GM19351 (cell line): ENCODE measurements at regions not wholly inside any gene's neighbourhood (a gene's known extent, or its start where the extent isn't known, plus 50 kb on each side); places are given as distances from the start of the nearest gene placed in this dataset.
"Not testable (repeated sequence)": the region's sequence is repeated elsewhere in the genome, so short reads cannot be mapped to it uniquely, and the experiment has no call there.

ENCODE experiments used
- ATAC-seq: cut with Tn5 transposase; IDR thresholded peaks from one replicate; pipeline ENCODE4 v1.9.1; 2021; ENCODE audit warnings: mild to moderate bottlenecking, moderate library complexity; ENCODE audit not compliant: unreplicated experiment

DNA sequence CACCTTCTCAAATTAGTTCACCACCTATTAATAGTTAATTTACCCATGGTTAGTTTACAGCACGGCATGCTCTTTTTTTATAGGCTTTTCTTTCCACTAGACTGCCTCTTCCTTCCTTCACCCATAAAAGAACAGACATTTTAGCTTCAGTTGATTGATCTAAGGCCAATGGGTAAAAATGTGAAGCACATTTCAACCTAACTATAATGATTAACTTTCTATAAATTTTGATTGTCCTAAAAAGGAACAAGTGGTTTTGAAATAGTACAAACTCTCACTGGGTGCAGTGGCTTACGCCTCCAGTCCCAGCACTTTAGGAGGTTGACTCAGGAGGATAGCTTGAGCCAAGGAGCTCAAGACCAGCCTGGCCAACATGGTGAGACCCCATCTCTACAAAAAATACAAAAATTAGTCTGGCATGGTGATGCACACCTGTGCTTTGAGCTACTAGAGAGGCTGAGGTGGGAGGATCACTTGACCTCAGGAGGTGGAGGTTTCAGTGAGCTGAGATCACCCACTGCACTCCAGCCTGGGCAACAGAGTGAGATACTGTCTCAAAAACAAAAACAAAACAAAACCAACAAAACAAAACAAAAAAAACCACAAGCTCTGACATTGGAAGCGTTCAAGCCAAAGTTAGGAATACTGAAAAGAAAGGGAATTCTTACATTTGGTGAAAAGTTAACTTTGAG, 89.9 kb upstream of the FAT1 start:
- no peak for ATAC-seq

DNA sequence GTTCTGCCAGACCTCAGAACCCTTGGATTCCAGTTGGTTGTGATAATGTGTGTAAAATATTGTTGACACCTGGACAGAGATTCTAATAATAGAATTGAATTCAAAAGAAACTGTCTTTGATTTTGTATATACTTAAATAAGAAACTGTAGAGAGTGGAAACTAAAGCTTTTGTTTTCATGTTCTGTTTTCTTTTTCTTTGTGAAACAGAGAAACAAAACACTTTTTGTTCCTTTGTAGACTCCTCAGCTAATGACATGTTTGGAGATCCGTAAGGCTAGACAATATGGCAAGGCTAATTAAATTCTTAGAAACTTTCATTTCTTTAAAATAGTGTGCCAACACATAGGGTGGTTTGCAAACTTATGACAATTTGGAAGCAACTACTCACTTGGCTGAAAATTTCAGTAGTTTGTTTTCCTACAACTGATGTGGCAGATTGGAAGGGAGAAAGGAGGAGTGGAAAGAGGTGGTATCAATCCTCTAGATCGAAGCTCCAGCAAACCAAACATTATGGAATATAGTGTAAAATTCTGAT, 90.9 kb upstream of the FAT1 start:
- no peak for ATAC-seq

DNA sequence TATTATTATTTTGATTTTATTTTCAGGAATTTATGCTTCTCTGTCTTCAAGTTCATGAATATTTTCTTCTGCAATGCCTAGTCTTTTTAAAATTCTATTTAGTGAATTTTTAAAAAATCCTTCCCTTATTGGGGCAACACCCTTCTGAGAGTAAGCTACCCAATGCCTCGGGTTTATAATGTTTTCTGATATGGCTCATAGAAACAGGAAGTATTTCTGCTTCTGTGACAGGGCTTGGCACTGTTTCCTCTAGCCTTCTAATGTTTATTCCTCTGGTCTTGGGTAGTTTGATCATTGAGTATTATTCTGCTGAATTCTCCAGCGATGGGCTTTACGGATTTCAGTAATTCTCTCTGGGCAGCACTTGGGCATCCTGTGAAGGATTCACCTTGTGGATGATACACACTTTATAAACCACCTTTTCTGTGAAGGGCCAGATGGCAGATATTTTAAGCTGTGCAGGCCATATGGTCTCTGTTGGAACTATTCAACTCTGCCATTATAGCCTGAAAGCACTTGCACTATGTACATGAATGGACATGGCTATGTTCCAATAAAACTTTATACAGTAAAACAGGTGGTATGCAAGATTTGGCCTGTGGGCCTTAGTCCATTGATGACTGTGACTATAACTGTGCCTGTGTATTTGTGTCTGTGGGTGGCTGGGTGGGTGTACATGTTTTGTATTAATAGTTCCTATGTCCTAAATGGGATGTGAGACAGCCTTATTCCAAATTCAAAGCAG, 95.9 kb upstream of the FAT1 start:
- ATAC-seq: no peak

DNA sequence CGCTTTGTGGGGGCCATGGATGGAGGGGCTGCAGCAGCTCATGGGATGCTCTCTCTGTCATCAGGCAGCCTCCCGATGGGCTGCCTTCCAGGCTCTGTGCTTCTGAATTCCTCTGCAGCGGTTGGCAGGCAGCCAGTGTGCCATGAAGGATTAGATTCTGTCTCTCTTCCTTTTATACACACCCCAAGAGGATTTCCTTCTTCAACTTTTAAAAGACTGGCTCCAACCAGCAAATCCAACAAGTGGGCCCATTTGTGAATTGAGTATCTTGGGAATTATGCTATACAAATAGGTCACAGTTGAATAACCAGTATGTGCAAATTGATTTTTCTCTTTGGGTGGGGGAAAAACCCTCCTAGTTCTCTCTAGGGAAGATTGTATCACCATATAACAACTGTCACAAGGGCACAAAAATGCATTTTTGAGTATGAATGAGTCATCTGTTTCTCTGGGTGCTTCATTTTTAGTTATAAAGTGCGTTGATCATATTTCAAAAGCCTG, 96.8 kb upstream of the FAT1 start:
- no peak for ATAC-seq

DNA sequence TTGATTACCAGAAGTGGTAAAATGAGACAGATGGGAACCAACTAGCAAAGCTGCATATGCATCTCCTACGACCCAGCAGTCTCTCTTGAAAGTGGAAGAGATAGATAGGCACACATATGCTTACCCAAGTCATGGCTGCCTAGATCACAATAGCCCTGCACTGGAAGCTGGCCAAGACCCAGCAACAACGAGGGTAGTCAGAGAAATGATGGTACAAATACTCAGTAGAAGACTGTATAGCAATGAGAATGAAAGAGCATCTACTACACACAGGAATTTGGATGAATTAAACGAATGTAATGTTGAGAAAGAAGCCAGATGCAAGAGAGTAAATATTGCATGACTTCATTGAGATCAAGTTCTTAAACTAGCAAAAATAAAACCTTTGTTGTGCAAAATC, 100.3 kb upstream of the FAT1 start:
- no peak for ATAC-seq

DNA sequence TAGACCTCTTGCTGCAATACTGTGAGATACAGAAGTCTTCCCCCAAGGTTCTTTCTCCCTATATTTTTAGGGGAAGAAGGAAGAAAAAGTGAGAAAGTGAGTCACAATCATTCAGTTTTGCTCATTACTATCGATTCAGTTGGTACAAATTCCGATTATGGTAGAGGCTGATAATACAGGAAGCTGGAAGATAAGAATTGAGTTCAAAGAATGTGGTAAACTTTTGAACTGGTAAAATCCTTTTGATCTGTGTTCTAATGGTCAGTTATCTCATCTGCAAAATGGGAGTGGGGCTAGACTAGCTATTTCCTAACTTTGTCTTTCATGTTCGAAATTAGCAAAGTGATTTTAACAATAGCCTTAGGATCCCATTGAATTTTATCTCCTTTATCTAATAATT, 101.4 kb upstream of the FAT1 start:
- ATAC-seq: no peak

DNA sequence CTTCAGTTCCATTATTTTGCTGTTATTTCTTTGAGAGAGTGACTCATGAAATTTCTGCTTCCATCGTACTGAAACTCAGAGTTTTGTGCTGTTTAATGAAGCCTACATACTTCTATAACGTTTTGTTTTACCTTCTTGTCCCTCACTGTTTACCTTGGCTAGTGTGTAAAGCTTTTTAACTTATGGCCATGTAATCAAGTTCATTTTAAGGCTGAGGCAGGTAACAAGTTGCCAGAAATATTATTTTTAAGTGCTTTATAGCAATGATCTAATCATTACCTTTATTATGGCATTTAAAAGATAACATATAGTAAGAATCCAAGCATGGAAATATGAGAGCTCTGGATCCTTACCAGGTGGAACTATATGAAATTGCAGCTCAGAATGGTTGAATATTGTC, 102.3 kb upstream of the FAT1 start:
- no peak for ATAC-seq

DNA sequence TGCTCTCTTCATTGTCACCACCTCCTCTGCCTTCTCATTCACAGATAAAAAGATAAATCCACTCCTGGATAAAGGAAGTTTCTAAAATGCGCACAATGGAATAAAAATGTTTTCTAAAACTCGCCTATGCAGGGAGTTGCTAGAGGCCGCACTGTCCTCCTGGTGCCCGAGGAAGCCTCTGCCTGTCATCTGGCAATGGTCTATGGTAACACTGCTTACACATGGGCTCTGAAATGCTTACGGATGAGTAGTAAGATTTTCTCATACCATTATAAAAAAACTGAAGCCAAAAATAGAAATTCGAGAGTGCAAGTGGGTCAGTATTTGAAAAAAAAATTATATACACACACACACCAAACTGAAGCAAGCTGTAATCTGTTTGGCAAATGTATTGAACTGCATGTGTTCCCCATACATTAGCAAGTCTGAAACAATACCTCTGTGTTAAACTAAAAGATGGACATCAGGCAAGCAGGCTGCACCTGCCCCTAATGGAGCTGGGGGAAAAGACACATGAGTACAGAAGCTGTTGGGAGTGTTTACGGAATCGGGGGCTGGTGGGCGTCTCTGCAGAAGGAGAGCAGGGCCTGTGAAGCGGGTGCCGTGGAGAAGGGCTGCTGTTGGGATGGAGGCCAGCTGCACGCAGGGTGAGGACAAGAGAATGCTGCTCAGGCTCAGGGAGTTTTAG, 103.3 kb upstream of the FAT1 start:
- ATAC-seq: no peak

DNA sequence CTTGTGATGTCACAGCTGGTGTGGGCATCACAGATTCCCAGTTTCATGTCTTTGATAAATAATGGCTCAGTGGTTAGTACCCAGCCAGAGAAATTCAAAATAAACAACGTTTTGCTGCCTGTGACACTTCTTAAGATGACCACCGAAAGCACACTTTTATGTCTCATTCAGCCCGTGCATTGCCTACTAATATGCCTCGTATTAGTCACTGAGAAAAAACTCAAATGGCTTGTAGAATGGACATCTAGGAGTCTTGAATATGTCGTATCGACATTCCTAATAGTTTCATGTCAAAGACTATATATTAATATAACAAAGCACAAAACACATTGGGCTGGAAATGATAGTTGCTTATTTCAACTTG, 103.9 kb upstream of the FAT1 start:
- no peak for ATAC-seq

DNA sequence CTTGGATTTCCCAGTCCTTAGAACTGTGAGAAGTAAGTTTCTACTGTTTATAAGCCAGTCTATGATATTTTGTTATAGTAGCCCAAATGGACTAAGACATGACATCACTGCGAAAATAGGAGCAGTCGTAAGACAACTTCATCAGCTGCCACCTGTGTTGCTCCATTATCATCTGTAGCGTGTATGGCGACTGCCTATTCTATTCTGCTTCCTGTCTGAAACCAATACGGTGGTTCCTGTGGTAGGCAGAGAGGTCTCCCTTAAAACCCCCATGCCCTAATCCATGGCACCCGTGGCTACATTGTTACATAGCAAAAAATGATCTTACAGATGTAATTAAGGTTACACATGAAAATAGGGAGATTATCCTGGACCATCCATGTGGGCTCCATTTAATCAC, 105.4 kb upstream of the FAT1 start:
- ATAC-seq: no peak

DNA sequence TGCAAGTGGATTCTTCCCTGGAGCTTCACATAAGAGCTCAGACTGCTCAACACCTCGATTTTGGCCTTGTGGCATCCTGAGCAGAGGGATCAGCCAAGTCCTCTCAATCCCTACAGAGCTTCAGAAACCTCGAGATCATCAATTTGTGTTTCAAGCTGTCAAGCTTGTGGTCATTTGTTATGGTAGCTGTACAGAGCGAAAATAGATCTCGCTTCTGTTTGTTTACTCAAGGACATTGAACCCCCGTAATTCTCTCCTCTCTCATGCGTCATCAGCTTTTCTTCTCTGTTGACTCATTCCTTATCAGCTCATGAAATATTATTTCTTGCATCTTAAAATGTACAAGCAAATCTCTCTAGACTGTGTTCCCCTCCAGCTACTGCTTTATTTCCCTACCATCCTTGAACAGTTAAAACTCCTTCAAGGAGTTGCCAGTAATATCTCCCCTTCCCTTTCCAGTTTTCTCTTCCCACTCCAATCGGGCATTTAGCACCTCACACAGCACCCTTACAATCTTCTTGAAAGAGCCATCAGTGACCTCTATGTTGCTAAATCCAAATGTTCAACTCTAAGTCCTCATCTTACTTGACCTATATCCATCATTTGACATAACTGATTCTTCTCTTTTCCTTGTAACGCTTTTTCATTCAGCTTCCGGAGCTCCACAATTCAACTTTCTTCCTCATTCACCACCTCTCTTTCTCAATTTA, 106.2 kb upstream of the FAT1 start:
- ATAC-seq: no peak

DNA sequence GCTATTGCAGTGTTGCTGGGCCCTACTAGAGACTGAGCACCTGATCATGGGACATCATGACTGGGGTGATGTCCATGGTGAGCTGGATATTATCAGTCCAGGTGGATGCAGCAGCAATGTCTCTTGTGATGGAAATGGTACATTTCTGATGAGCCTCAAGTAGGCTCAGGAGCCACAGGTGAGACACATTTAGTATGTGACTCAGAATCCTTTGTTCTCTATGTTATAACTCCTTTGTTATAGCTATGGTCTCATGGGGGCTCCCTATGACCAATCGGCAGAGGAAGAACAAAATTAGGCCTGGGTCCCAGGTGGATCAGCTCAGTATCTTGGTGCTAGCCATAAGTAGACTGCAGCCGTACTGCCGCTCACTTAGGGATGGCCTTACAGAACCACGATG, 107.9 kb upstream of the FAT1 start:
- ATAC-seq: no peak

DNA sequence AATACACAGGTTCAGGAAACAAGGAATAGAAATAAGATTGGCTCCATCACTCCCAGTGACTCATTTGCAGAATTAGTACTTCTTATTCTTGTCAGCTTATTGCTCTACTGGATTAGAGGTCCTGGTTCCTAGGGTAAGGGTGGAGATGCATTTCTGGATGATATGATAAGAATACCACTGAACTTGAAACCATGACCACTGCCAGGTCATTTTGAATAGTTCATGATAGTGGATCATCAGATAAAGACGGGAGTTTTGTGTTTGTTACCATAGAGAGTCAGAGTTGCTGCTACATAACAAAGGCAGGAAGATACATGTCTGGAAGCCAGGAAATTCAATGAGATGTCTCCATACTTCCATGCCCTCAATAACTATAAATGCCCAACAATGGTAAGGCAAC, 109.2 kb upstream of the FAT1 start:
- no peak for ATAC-seq

DNA sequence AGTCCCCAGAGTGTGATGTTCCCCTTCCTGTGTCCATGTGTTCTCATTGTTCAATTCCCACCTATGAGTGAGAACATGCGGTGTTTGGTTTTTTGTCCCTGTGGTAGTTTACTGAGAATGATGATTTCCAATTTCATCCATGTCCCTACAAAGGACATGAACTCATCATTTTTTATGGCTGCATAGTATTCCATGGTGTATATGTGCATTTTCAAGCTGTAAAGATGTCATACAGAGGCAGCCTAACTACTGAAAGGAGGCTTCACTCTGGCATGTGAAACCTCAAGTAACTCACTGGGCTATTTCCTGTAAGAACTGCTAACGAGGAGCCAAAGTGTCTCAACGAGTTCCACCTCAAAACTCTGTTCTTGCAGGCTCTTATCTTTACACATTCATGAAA, 113.8 kb upstream of the FAT1 start:
- ATAC-seq: not testable (repeated sequence)

DNA sequence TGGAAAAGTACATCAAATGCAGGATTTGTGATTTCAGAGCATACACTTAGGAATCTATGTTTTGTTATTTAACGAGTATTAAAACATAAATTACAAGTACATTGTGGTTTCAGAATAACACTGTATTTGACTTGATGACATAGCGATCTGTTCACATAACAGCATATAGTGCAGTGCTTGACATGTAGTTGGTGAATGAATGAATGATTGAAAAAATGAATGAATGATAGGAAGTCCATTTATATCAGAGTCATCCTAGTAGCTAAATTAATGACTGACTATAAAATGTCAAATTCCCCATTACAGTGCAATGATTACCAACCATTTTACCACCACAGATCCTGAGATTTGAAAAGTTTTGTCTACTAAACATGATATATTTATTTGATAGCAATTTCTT, 114.6 kb upstream of the FAT1 start:
- no peak for ATAC-seq

DNA sequence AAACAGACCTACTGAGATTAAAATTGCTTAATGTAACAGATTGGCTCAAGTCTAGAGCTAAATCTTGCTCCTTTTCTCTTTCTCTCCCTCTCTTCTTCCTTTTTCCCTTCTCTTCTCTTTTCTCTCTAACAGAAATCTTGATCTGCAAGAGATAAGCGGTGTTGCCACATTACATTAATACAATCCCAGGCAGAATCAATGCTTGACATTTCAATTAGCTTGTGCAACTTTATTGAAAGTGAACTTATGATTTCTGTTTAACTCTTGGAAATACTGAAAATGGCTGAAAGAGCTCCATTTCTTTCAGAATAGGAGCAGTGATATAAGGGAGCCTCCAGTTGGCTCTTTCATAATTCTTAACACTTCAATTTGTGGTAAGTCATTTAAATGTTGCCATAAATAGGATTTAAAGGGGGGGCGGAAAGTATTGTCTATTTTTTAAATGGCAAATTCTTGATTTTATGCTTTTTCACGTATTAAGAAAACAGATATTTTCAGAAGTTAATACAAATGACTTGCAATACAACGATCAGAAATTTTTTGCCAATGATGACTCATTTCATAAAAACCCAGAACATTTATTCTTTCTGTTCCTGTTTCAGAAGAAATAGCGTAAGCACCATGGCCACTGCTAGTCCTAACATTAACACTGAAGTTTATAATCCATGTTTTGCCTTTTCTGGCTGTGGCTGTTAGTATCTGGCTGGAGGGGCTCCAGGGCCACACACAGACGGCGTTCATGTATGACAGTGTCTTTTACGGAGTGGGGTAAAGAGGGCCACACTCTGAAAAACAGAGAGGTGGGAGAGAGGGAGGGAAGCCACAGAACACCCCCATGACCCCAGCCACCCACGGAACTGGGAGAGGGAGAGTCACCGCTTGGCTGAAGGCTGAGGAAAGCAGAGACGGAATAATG, 115.7 kb upstream of the FAT1 start:
- ATAC-seq: peak; percentile 86

DNA sequence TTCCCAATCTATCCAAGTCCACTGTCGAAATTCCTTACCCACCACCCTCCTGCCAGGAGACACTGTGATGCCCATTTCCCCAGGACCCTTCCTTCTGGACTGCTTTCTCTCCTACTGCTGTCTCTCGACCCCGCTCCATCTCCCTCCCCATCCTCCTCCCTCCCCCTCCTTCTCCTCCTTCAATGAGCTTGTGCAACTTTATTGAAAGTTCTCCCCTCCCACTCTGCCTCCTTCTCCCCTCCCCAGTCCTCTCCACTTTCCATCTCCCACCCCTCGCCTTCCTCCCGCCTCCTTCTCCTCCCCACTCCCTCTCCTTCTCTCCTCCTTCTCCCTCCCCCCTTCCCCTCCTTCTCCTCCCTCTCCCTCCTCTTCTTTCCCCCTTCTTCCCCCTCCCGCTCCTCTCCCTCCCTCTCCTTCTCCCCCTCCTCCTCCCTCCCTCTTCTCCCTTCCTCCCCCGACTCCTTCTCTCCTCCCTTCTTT, 116.6 kb upstream of the FAT1 start:
- no peak for ATAC-seq

DNA sequence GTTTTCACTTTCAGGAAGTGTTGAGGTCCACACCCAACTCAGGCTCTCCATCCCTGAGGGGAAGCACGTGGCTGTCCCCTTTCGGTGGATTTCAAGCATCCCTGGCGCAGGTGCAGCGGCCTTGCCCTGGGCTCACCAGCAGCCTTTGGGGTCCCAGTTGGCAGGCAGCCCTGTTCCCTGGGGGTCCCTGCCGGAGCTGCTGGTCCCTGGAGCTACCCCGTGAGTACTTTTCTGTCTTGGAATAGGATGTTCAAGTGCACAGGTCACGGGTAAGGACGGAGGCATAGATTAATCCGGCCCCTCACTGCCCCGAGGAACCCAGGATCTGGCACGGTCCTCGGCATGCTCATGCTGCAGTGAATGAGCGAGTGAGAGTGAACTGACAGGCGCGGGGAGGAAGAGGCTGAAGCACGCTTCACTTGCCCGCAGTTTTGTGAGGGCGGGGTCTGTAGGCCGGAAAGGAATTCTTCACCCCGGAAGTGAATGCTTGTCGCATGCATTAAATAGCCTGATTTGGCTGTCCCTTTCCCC, 117.2 kb upstream of the FAT1 start:
- no peak for ATAC-seq

DNA sequence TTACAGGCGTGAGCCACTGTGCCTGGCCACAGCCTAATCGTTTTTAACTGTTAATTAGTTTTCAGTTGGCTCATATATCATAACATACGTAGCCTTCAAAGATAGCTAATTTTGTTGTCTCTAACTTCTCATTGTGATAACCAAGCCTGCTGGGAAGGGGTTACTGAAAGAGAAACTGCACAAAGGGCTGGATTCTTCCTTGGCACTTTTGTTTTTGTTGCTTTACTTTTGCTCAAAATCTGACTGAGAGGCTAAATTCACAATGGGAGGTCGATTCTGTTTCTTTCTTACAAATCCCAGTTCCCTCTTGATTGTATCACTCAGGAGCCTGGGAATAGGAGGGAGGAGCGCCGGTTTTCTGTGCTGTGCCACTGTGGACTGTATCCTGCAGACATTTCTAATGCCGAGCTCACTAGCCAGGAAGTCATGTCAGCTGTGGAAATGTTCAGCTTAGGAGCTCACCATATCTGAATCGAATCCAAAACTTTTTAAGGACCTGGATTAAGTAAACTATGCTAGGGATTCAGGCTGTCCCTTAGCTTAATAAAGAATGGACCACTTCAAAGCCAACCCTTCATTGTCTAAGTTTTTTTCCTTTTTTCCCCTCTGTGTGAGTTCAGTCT, 120.5 kb upstream of the FAT1 start:
- ATAC-seq: no peak
